ENCODE measurements at regions not wholly inside any gene's neighbourhood (a gene's known extent, or its start where the extent isn't known, plus 50 kb on each side); places are given as distances from the start of the nearest gene placed in this dataset.
"Not testable (repeated sequence)": the region's sequence is repeated elsewhere in the genome, so short reads cannot be mapped to it uniquely, and the experiment has no call there.

DNA sequence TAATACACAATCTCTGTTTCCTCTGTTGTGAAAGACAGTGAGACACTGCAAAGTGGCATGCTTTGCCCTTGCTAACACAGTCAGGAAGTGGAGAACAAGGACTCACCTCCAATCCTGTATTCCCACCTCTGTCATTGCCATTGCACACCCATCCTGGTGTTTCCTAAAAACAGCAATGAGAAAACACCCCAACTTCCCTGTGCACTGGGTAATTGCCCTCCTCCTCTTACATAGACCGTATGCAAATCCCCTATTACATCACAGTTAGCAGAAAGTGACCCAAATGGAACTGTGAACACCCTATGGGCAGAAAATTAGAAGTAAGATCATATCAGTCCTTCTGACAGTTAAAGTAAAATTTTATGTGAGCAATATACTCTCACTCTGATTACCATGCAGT, 355.5 kb downstream of the BCL11B start:
- DNase-seq, result no peak

DNA sequence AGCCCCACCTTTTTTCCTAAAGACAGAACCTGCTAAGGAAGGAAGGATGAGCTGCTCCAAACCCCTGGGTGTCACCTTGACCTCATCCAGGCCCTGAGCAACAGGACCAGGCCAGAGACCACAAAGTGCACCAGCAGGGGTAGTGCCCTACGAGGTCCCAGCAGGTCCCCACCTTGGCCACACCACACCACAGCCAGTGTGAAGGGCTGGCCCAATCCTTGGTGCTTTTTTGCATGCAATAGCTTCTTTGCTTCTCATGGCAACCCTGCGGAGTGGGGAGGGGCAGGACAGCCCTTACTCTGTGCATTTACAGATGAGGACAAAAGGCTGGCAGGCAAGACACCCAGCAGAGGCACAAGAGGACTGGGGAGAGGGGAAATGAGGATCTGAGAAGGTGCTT, 352.6 kb downstream of the BCL11B start:
- DNase-seq, result no peak

DNA sequence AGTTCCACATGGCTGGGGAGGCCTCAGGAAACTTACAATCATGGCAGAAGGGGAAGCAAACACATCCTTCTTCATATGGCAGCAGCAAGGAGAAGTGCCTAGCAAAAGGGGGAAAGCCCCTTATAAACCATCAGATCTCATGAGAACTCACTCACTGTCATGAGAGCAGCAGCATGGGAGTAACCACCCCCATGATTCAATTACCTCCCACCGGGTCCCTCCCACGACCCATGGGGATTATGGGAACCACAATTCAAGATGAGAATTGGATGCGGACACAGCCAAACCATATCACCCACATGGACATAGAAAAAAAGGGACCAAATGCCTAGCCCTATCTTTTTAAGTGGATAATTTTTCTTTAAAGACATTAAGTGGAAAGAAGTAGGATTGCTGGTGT, 350.7 kb downstream of the BCL11B start:
- not testable (repeated sequence) for DNase-seq

DNA sequence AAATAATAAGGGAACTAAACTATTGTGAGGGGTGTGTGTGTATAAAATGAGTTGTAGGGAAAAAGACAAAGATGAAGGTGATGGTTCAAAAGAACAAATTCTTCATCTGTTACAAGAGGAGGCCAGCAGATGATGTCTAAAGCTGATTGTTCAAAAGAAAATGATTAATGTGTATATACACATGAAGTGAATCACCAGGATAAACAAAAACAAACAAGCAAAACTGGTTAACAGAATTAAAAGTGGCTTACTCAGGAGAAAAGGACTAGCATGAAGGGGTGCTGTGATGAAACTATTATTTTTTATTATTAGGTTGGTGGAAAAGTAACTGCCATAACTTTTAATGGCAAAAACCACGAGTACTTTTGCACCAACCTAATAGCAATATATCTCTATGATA, 348.4 kb downstream of the BCL11B start:
- DNase-seq, result no peak

DNA sequence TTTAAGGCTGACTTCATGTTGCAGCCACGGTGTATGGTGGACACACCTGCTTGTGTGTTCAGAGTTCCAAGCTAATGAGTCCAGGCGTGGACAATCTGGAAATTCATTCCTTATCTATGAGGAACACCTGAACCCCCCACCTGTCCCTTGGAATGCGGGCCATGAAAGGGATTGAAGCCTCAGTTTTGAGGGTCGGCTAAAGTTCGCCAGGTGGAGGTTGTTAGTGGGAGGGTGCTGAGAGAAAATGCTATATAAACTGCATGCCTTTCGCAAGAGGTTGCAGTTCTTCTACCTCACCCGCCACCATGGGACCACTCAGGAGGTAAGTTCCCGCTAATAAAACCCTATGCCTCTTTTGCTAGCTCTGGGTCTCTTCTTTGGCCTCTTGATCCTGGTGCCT, 348.0 kb downstream of the BCL11B start:
- DNase-seq, result no peak

DNA sequence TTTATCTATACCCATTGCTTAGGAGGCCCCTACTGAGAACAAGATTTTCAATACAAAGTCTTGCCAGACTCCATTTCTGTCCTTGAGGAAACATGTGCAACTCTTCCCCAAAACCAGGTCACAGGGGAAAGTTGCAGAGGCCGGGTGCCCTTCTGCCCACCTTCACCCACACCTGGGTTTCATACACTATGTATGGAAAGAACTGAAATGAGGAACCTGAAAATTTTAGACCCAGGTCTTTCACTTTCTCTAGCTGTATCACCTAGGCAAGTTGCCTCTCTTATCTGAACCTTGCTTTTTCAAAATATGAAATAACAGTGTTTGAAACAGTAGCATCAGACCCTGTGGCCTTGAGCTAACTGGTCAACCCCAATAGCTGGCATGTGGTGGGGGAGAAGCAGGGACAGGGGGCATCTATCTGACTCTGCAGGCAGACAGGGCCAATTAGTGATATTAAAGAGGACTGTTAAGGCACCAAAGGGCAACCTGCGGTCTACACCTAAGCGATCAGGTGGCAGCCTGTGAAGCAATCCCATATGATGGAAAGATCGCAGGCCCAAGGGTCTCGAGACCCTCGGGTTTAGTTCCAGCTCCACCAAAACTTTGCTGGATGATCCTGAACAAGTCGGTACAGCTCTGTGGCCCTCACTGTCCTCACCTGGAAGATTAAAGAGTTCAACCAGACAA, 346.5 kb downstream of the BCL11B start:
- DNase-seq, result no peak

DNA sequence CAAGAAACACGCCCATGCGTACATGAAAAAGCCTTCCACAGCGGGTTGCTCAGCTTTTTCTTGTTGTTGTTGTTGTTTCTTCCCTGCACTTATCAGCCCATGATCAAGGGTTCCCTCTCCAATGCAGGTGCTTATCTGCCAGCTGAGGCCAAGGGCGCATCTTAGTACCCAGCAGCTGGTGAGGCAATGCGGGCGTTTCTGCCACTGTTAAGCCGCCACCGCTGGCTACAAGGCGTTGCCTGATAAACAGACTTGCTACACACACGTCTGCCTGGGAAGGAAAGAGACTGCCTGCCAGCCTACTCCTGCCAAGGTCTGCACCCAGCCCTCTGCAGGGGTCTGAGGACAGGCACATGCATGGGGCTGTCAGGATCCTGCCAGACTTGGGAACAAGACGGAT, 345.9 kb downstream of the BCL11B start:
- DNase-seq, result no peak

DNA sequence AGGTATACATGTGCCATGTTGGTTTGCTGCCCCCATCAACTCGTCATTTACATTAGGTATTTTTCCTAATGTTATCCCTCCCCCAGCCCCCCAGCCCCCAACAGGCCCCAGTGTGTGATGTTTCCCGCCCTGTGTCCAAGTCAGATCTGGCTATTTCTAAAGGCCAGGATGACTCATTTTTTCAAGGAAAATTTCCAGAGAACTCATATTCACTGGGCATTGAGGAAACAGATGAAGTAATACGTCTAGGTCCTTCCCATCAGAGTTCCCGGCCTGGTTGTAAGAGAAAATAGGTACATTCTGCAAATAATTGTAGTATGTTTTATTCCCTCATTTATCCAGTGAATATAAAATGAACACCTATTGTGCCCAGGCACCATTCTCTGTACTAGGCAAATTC, 345.2 kb downstream of the BCL11B start:
- DNase-seq, result no peak

DNA sequence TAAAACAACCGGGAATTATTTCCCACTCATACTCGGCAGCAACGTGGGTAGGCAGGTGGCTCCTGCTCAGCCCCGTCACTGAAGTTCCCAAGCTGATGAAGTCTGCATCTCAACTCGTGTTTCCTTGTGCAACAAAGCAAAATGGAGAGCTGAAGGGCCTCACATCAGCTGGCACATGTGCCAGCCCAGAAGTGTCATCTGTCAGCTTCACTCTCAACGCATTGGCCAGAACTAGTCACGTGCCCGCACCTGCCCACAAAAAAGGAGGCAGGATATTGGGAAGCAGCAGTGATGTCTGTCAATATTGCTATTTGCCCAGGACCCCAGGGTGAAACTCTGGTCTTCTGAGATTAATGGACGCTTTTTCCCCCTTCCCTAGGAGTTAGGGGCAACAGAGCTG, 344.0 kb downstream of the BCL11B start:
- DNase-seq, result no peak

DNA sequence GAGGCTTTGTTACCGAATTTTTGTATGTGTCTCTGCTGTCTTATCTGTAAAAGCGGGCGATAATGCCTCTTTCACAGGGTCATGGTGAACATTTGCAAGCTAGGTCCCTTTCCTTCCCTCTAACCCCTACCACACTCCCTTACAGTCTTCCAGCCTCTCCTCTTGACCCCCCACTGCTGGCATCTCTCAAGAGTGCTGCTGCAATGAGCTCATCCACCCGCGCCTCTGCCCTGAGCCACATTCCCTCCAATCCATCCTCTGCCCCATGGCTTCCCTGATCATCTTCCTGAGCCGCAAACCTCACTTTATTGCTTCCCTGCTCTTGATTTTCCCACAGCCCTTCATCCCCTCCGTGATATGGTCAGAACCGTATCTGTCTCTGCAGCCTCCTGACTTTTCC, 343.6 kb downstream of the BCL11B start:
- no peak for DNase-seq

DNA sequence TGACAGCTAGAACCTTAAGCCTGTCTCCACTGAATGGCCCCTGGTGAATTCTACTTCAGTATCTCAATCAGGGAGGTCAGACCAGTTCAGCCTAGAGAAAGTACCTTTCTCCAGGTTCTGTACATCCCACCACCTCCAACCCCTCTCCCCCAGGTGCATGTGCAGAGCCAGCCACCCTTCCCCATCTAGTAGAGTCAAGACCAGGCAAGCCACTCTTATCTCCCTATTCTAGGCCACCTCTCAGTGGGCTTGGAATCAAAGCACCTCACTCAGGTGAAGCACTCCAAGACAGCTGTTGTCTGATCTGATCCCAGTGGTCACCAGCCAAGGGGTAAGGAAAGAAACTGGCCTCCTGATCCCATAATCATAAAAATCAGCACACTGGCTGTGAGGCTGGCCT, 340.9 kb downstream of the BCL11B start:
- DNase-seq, result no peak

DNA sequence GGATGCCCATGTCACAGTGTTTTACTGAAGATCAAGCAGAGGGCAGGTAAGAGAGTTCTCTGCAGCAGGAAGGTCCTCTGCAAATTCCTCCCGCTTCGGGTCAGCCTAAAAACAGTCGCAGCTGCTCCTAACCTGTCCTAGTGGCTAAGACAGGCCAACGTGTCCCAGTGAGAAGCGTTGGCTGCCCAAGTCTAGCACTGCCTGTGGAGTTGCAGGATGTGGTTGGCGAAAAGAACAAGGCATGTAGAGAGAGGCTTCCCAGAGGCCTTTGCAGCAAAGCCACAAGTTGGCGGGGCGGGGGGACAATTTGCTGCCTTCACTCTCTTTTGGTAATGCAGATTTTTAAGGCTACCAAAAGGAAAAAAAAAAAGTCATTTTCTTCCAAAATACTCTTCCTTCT, 340.1 kb downstream of the BCL11B start:
- DNase-seq, result no peak

DNA sequence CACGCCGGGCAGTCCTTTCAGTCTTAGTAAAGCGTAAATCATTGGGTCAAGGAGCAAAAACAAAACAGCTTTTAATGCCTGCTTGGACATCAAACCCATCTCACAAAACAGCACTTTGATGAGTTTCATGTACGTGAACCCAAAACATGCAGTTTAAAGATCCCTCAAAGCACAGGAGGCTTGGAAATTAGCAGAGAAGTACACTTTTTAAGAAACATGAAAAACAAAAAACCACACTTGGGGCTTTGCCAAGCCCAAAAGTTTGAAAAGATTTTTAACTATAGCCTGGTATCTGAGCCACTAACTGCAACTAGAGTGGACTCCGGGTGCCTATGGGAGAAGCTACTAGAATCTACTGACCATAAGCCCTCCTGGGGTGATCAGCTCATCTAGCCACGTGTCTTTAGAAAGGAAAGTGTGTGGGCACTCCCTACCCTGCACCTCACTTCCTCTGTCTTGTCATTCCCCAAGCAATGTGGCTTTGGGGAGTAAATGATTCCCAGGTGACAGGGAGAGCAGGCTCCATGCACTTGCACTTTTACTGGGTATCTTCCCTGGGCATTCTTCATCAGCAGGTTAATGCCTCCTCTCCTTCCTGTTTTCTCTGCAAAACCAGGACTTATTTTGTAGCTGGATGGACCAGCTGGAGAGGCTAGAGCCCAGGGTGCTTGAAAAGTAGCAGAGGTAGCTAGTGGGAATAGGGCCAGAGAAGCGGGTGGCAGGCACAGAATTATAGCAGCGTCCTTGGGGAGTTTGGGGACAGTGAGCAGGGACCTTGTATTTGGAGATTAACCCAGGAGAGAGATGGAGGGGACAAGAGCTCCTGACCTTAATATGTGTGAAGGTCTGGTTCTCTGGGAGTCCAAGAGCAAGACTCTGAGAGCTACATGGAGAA, 339.3 kb downstream of the BCL11B start:
- no peak for DNase-seq

DNA sequence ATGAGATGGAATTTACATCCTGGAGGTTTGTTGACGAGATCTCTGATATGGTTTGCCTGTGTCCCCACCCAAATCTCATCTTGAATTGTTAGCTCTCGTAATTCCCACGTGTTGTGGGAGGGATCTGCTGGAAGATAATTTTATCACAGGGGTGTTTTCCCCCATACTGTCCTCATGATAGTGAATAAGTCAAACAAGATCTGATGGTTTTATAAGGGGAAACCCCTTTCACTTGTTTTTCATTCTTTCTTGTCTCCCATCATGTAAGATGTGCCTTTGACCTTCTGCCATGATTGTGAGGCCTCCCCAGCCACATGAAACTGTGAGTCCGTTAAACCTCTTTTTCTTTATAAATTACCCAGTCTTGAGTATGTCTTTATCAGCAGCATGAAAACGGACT, 337.4 kb downstream of the BCL11B start:
- not testable (repeated sequence) for DNase-seq

DNA sequence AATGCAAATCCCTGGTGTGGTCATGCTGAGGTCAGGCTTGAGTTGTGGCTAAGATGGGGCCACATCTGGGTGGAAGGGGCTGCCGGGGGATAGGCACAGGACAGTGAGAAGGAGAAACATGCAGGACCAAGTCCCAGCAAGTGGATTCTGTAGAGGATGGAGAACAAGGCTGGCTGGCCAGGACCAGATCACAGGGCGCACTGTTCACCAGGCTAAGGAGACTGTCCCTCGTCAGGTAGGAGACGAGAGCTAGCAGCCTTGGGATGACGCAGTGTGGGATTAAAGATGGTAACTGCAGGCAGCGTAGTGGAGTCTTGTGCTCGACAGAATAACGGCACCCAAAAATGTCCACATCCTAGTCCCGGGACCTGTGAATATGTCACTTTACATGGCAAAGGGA, 336.1 kb downstream of the BCL11B start:
- DNase-seq, result no peak

DNA sequence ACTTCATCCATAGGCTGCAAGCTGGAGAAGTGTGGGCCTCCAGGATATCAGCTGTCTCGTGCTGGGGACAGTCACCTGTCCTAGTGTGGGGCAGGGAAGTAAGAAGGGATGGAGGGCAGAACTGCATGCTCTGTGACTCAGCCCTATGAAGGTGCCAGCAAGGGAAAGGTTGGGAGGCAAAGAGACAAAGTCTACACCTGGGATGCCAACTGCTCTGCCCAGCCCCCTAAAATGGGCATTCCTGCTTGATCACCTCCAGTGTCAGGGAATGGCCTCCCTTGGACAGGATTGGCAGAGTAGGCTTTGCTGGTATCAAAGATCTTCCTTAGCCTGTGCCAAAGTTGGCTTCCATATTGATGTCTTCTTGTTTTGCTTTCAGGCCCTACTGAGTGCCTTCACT, 335.0 kb downstream of the BCL11B start:
- DNase-seq, result no peak

DNA sequence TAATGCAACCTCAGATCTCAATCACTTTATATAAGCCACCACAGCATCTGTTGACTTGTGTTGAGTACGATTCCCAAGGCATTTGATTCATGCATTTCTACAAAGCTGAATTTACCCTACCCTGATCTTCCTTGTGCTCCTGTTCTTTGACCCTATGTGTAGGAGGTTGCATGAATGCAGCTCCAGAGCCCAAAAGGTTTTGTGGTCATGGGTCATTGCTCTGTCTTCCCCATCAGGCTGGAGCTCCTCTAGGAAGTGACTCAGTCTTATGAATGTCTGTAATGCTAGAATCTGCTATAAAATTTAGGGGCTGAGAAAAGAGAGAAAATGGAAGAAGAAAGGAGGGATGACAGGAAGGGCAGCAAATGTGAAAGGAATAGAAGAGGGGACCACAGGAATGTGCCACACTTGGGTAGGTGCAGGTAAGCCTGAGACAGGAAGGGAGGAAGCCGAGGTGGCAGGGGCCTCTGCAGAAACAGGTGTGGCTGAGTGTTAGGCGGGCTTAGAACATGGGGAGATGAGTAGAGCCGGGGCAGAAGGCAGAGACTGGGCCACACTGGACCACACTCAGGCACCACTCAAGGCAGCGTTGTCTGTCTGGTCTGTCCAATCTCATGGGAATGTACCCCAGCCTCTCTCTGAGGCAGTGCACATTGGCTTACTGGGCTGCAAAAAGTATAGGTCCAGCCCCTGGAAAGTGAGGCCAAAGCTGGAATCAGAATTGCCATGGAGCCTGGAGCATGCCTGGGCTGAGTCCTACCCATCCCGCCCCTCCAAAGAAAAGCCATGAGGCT, 334.1 kb downstream of the BCL11B start:
- DNase-seq, result no peak

DNA sequence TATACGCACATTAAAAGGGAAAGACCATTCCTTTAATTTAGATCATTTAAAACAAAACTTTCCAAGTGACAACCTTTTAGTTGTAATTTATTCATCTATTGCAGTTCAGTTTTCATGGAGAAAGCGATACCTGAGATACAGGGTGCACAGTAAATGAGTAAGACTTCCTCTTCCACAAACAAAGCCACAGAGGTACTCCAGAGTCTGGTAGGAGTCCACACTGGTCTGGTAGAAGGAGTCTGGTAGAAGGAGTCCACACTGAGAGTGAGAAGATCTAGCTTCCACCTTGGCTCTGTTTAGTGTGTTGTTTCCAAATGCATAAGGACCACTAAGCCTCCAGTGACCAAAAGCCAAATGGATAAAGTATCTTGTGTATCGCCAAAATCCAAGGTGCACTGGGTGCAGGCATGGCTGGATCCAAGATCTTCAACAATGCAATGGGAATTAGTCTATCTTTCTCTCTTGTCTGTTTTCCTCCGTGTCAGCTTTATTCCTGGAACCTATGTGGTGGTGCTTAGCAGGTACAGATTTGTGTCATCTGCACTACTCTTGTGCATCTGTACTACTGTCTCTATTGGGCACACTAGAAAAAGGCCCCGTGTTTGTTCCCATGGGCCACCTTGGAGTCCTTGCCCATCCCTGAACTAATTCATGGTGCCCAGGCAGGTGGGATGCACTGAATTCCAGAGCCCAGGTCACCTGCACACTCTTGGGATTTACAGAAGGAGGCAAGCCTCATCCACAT, 331.1 kb downstream of the BCL11B start:
- no peak for DNase-seq

DNA sequence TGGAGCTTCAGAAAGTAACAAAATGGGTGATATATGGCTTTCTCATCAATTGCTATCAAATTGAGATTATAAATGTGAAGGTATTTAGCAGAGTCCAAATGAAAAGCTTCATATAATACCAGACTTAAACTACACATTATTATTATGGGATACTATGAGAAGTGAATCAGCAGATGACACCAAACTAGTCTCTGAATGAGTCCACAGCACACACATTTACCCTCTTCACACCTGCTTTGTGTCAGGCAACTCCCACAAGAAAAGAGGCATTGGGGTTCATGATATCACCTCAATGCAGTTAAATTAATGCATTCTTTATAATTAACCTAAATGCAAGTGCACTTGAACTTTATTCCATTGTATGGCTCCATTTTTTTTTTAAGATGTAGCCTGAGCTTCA, 330.5 kb downstream of the BCL11B start:
- no peak for DNase-seq

DNA sequence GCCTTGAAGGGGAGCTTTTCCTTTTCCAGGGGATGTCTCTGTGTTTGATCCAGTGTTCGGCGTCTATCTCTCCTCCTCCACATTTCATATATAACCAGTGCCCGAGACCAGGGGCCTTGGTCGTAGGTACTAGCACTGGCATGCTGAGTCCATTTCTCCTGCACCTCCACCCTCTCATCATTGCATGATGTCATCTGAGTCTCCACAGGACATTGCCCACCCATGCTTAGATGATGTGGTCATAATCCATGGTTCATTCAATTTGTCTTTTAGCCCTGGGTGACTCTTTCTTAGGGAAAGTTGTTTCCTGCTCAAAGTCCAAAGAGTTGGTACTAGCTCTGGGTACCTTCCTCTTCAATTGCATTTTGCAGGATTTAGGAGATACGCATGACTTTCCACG, 328.1 kb downstream of the BCL11B start:
- DNase-seq, result no peak

DNA sequence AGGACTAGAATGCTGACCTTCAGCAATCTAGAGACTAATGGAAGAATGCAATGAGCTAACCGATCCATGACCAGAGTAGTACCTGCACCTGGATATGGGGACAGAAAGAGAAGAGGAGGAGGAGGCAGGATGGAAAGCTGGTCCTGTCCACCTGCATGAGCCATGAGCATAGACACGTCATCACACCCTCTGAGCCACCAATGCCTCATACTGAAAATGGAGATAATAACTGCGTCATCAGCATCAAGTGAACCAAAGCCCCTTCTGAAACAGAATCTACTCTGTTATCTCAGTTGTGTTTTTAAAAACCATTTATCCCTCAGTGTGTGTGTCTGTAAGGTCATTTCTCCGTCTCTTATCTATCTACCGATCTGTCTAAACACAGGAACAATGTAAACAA, 327.0 kb downstream of the BCL11B start:
- no peak for DNase-seq

DNA sequence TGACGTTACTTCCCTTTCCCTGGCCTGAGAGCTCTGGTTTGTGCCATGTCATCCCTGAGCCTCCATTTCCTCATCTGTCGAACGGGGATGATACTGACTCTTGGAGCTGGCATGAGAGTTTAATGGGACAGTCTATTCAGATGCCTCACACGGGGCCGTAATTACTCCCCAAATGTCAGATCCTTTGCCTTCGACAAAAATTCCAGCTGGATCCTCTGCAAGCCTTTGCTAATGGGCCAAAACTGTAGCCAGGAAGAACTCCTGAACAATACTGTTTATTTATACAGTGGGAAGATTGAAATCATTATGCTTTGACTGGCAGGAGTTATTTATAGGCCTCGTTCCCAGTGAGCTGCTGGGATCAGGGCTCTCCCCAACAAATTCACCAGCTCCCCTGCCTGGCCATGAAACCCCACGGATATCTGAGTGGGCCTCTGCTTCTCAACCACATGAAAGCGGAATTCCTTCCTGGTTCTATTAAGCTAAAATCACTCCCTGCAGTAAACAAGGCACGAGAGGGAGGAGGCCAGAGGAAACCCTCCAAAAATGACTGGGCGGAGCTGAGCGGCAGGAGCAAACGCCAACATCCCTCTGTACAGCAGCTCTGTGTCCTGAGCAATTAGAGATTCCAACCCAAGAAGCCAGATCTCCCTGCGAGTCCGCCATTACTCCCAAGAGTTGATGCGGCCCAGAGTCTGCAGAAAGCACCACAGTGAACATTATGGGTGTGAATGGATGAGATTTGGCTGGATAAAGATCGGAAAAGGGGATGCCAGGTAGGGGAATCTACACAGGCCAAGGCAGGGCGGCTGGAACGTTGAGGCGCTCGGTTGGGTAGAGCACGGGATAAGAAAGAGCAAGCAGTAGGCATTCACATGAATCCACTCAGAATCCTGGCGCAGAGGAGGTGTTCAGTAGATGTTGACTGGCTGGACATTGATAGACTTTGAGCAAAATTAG, 326.1 kb downstream of the BCL11B start:
- no peak for DNase-seq
